Hepatocyte (in vitro differentiated cells): ENCODE measurements at regions not wholly inside any gene's neighbourhood (a gene's known extent, or its start where the extent isn't known, plus 50 kb on each side); places are given as distances from the start of the nearest gene placed in this dataset.

Experiments
- DNase-seq: peaks from one replicate; pipeline ENCODE4 v3.0.0-alpha.2; 2016; ENCODE audit warnings: low spot score
- H2AFZ ChIP-seq: fragments of 200-600 bp; sonication (generic); 2 replicates; pipeline ENCODE4 v1.6.0; 2016; ENCODE audit warnings: antibody characterized with exemption, mild to moderate bottlenecking
- H3K27ac ChIP-seq: fragments of 200-600 bp; sonication (generic); 2 replicates; pipeline ENCODE4 v1.5.1; 2016; ENCODE audit warnings: mild to moderate bottlenecking
- H3K27me3 ChIP-seq: fragments of 200-600 bp; sonication (generic); 2 replicates; pipeline ENCODE4 v1.6.1; 2016
- H3K36me3 ChIP-seq: fragments of 200-600 bp; sonication (generic); replicated peaks from 2 replicates; pipeline ENCODE4 v1.5.1; 2016; ENCODE audit warnings: low read depth; ENCODE audit not compliant: insufficient read depth
- H3K4me1 ChIP-seq: fragments of 200-600 bp; sonication (generic); 2 replicates; pipeline ENCODE4 v1.5.1; 2016; ENCODE audit warnings: mild to moderate bottlenecking, moderate library complexity; ENCODE audit not compliant: insufficient read depth
- H3K4me2 ChIP-seq: fragments of 200-600 bp; sonication (generic); 2 replicates; pipeline ENCODE4 v1.6.0; 2016
- H3K4me3 ChIP-seq: fragments of 200-600 bp; sonication (generic); 2 replicates; pipeline ENCODE4 v1.5.1; 2016; ENCODE audit warnings: mild to moderate bottlenecking
- H3K79me2 ChIP-seq: fragments of 200-600 bp; sonication (generic); 2 replicates; pipeline ENCODE4 v1.6.0; 2017; ENCODE audit warnings: mild to moderate bottlenecking
- H3K9me2 ChIP-seq: fragments of 200-600 bp; sonication (generic); replicated peaks from 2 replicates; pipeline ENCODE4 v1.6.0; 2017; ENCODE audit warnings: mild to moderate bottlenecking; ENCODE audit not compliant: insufficient read depth
- H3K9me3 ChIP-seq: fragments of 200-600 bp; sonication (generic); 2 replicates; pipeline ENCODE4 v1.5.1; 2016; ENCODE audit warnings: low read depth, mild to moderate bottlenecking
- H4K20me1 ChIP-seq: fragments of 200-600 bp; sonication (generic); 2 replicates; pipeline ENCODE4 v1.6.0; 2016; ENCODE audit warnings: mild to moderate bottlenecking; ENCODE audit not compliant: insufficient read depth, poor library complexity, severe bottlenecking
- EZH2 ChIP-seq: fragments of 200-600 bp; sonication (generic); IDR thresholded peaks from 2 replicates; pipeline ENCODE4 v1.6.1; 2016; ENCODE audit warnings: antibody characterized with exemption, mild to moderate bottlenecking, borderline replicate concordance
- EZH2phosphoT487 ChIP-seq: fragments of 200-600 bp; sonication (generic); IDR thresholded peaks from one replicate; pipeline ENCODE4 v1.6.1; 2018; ENCODE audit warnings: antibody characterized with exemption, mild to moderate bottlenecking, low read depth, moderate library complexity; ENCODE audit not compliant: unreplicated experiment, severe bottlenecking
- WGBS: methylation state at CpG from one replicate; pipeline ENCODE4 v1.1.6; 2016; ENCODE audit warnings: low lambda C conversion rate; ENCODE audit errors: missing lambda C conversion rate; 5-methylcytosine and 5-hydroxymethylcytosine counted together
- TF ChIP-seq, protein P1 (sequence below): fragments of 200-600 bp; sonication (generic); IDR thresholded peaks from 2 replicates; pipeline ENCODE4 v1.5.1; 2016; ENCODE audit warnings: antibody characterized with exemption, mild to moderate bottlenecking; ENCODE audit not compliant: poor library complexity

DNA sequence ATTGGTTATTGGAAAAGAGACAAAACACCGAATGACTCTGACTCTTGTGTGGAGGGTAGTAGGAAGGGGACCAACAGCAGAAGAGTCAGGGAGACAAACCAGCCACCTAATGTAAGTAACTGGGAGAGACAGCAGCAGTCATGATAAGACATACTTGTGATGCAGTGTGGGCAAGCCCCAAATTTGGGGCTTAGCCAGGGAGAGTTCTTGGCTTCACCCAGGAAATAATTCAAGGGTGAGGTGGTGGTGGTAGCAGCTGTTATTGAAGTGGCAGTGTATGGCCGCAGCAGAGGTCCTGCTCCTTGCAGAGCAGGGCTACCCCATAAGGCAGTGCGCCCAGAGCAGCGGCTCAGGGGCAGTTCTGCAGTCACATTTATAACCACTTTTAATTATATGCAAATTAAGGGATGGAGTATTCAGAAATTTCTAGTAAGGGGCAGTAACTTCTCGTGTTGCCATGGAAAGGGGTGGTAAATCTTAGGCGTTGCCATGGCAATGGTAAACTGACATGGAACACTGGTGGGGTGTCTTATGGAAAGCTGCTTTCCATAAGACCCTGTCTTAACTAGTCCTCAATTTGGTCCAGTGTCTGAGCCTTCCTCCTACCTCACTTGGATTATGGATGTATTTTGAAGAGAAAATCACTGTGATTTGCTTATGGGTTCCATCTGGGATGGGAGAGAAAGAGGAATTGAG is 317.1 kb downstream of the PHKB start:
- Histone ChIP-seq H3K9me2 (no peaks in the 10 kb centered on the region), H2AFZ (no peak overlapping the region), H3K27me3 (no peaks in the 10 kb centered on the region), H4K20me1 (no peaks in the 10 kb centered on the region), H3K27ac (no peak overlapping the region), H3K4me1 (no peaks in the 10 kb centered on the region), H3K4me2 (no peak overlapping the region), H3K4me3 (no peak overlapping the region), H3K9me3 (no peaks in the 10 kb centered on the region), H3K79me2 (no peaks in the 10 kb centered on the region), H3K36me3 (no peaks in the 10 kb centered on the region)
- 92% methylated on average over 6 of the region's 6 CpGs for WGBS
- DNase-seq: no peak
- TF ChIP-seq EZH2 (no peak), EZH2phosphoT487 (no peak)
- TF ChIP-seq, protein P1, sequence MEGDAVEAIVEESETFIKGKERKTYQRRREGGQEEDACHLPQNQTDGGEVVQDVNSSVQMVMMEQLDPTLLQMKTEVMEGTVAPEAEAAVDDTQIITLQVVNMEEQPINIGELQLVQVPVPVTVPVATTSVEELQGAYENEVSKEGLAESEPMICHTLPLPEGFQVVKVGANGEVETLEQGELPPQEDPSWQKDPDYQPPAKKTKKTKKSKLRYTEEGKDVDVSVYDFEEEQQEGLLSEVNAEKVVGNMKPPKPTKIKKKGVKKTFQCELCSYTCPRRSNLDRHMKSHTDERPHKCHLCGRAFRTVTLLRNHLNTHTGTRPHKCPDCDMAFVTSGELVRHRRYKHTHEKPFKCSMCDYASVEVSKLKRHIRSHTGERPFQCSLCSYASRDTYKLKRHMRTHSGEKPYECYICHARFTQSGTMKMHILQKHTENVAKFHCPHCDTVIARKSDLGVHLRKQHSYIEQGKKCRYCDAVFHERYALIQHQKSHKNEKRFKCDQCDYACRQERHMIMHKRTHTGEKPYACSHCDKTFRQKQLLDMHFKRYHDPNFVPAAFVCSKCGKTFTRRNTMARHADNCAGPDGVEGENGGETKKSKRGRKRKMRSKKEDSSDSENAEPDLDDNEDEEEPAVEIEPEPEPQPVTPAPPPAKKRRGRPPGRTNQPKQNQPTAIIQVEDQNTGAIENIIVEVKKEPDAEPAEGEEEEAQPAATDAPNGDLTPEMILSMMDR: no peak

DNA sequence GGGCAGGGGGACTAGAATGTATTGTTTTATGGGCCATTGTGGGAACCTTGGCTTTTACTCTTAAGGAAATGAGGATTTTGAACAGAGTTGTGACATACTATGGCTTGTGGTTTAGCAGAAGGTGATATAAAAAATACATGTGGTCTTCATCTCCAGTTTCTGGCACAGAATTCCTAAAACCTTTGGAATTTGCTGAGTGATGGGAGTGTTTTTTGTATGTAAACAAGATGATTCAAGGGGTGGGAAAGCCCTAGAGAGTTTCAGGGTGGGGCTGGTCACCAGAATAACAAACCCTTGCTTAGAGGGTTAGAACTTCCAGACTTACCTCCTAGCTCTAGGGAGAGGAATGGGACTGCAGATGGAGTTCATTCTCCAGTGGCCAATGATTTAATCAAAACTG is 316.1 kb downstream of the PHKB start:
- H3K27me3 ChIP-seq: no peaks in the 10 kb centered on the region
- TF ChIP-seq EZH2 (no peak), EZH2phosphoT487 (no peak)
- TF ChIP-seq, protein P1: no peak
- H3K36me3 ChIP-seq: no peaks in the 10 kb centered on the region
- H2AFZ ChIP-seq: no peak overlapping the region
- H4K20me1 ChIP-seq: no peaks in the 10 kb centered on the region
- no peaks in the 10 kb centered on the region for H3K9me3 ChIP-seq
- no peak overlapping the region for H3K4me2 ChIP-seq
- H3K4me3 ChIP-seq: no peak overlapping the region
- no peaks in the 10 kb centered on the region for H3K4me1 ChIP-seq
- H3K9me2 ChIP-seq: no peaks in the 10 kb centered on the region
- no peak for DNase-seq
- H3K27ac ChIP-seq: no peak overlapping the region
- H3K79me2 ChIP-seq: no peaks in the 10 kb centered on the region

DNA sequence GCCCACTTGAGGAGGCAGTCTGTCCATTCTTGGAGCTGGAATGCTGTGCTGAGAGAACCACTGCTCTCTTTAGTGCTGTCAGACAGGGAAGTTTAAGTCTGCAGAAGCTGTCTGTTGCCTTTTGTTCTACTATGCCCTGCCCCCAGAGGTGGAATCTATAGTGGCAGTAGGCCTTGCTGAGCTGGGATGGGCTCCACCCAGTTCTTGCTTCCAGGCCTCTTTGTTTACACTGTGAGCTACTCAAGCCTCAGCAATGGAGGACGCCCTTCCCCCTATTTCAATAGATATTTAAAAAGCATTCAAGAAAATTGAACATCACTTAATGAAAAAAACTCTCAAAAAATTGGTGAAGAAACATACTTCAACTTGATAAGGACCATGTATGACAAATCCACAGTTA is 313.5 kb downstream of the PHKB start:
- Histone ChIP-seq H2AFZ (no peak overlapping the region), H3K4me3 (no peak overlapping the region), H4K20me1 (no peaks in the 10 kb centered on the region), H3K4me1 (no peaks in the 10 kb centered on the region), H3K9me2 (no peaks in the 10 kb centered on the region), H3K27me3 (no peaks in the 10 kb centered on the region), H3K27ac (no peak overlapping the region), H3K9me3 (no peaks in the 10 kb centered on the region), H3K79me2 (no peaks in the 10 kb centered on the region), H3K4me2 (no peak overlapping the region), H3K36me3 (no peaks in the 10 kb centered on the region)
- no peak for TF ChIP-seq EZH2phosphoT487
- TF ChIP-seq, protein P1: peak; percentile 6
- WGBS: 63% methylated on average over 1 of the region's 1 CpG
- peak; percentile 54 for DNase-seq

DNA sequence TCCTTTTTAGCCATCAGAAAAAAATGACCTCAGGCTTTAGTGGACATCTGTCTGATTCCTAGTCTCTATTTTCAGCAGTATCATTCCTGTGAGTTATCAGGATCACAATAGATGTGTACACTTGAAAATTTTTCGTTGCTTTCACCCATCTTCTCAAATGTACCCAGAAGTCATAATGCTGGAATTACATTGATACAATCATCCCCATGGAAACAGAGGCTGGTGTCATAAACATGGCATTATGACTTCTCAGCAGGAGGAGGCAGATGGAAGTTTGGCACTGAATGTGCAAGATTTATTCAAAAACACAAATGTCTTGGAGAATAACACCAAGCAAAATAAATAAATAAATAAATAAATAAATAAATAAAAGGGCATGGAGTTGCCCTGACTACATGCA is 292.5 kb downstream of the PHKB start:
- Histone ChIP-seq H3K9me2 (no peaks in the 10 kb centered on the region), H3K4me1 (no peaks in the 10 kb centered on the region), H2AFZ (no peak overlapping the region), H3K9me3 (no peaks in the 10 kb centered on the region), H3K79me2 (no peaks in the 10 kb centered on the region), H3K27me3 (no peaks in the 10 kb centered on the region), H3K4me2 (no peak overlapping the region), H3K36me3 (no peaks in the 10 kb centered on the region), H3K27ac (no peak overlapping the region), H3K4me3 (no peak overlapping the region), H4K20me1 (no peaks in the 10 kb centered on the region)
- no peak for DNase-seq
- TF ChIP-seq, protein P1: no peak
- no peak for TF ChIP-seq EZH2phosphoT487
- no peak for TF ChIP-seq EZH2
- 72% methylated on average over 1 of the region's 1 CpG for WGBS
